SK-N-SH treated with all-trans-retinoic acid at 6 μM for 48 hours (cell line): ENCODE measurements at regions not wholly inside any gene's neighbourhood (a gene's known extent, or its start where the extent isn't known, plus 50 kb on each side); places are given as distances from the start of the nearest gene placed in this dataset.

Experiments used
- ARNTL ChIP-seq: fragments of 450-650 bp; formaldehyde crosslinking; IDR thresholded peaks from 2 replicates; pipeline ENCODE4 v1.5.0; 2020; ENCODE audit warnings: low read depth, mild to moderate bottlenecking, moderate library complexity, borderline replicate concordance
- OSR1 ChIP-seq: fragments of 250-450 bp; sonication (Bioruptor Pico); IDR thresholded peaks from 2 replicates; pipeline ENCODE4 v1.8.0; 2022; ENCODE audit warnings: moderate library complexity, mild to moderate bottlenecking, inconsistent platforms
- SNAI2 ChIP-seq: fragments of 250-450 bp; sonication (Bioruptor Pico); IDR thresholded peaks from 2 replicates; pipeline ENCODE4 v1.5.0; 2020; ENCODE audit warnings: mild to moderate bottlenecking, moderate library complexity
- TOX ChIP-seq: fragments of 250-450 bp; sonication (Bioruptor Pico); IDR thresholded peaks from 2 replicates; pipeline ENCODE4 v1.8.0; 2021; ENCODE audit warnings: mild to moderate bottlenecking, moderate library complexity, borderline replicate concordance
- ZC3H10 ChIP-seq: fragments of 250-450 bp; sonication (Bioruptor Pico); IDR thresholded peaks from 2 replicates; pipeline ENCODE4 v1.5.1; 2021; ENCODE audit warnings: mild to moderate bottlenecking, moderate library complexity
- ZFP3 ChIP-seq: fragments of 250-450 bp; sonication (Bioruptor Pico); IDR thresholded peaks from 2 replicates; pipeline ENCODE4 v1.5.0; 2020; ENCODE audit warnings: mild to moderate bottlenecking, moderate library complexity
- ZFP30 ChIP-seq: fragments of 450-650 bp; formaldehyde crosslinking; IDR thresholded peaks from 2 replicates; pipeline ENCODE4 v1.5.0; 2022; ENCODE audit warnings: mild to moderate bottlenecking, moderate library complexity
- ZNF70 ChIP-seq: fragments of 450-650 bp; formaldehyde crosslinking; IDR thresholded peaks from 2 replicates; pipeline ENCODE4 v1.5.0; 2020; ENCODE audit warnings: mild to moderate bottlenecking, moderate library complexity
- ZNF8 ChIP-seq: fragments of 450-650 bp; formaldehyde crosslinking; IDR thresholded peaks from 2 replicates; pipeline ENCODE4 v1.5.0; 2020; ENCODE audit warnings: mild to moderate bottlenecking, moderate library complexity
- TF ChIP-seq, protein P1 (sequence below): fragments of 250-450 bp; sonication (Bioruptor Pico); IDR thresholded peaks from 2 replicates; pipeline ENCODE4 v1.5.1; 2020; ENCODE audit warnings: low read depth, mild to moderate bottlenecking, moderate library complexity
- TF ChIP-seq, protein P2 (sequence below): fragments of 250-450 bp; sonication (Bioruptor Pico); IDR thresholded peaks from 2 replicates; pipeline ENCODE4 v1.5.1; 2021; ENCODE audit warnings: mild to moderate bottlenecking, moderate library complexity
- TF ChIP-seq, protein P3 (sequence below): fragments of 250-450 bp; sonication (Bioruptor Pico); IDR thresholded peaks from 2 replicates; pipeline ENCODE4 v1.8.0; 2020; ENCODE audit warnings: mild to moderate bottlenecking, moderate library complexity, borderline replicate concordance

DNA sequence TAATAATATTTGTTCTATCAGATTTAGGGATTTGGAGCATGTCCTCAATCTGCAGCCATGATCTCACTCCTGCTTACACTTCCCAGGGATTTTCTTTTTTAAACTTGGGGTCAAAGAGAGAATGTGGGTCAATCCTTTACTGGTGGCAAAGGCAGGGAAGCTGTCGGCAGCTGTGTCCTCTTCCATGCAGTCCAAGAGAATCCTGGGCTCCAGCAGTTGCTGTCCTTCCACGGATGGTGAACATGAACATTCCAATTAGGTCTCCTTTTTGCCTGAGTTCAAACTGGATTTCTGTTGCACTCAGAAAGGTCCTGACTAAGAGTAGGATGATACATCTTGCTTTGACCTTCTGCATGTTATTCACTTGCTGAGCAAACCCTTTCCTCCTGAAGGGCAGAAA lies 73.9 kb downstream of the ARL6IP4 start:
- TF ChIP-seq, protein P1, sequence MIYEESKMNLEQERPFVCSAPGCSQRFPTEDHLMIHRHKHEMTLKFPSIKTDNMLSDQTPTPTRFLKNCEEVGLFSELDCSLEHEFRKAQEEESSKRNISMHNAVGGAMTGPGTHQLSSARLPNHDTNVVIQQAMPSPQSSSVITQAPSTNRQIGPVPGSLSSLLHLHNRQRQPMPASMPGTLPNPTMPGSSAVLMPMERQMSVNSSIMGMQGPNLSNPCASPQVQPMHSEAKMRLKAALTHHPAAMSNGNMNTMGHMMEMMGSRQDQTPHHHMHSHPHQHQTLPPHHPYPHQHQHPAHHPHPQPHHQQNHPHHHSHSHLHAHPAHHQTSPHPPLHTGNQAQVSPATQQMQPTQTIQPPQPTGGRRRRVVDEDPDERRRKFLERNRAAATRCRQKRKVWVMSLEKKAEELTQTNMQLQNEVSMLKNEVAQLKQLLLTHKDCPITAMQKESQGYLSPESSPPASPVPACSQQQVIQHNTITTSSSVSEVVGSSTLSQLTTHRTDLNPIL, result no peak
- TF ChIP-seq ARNTL (CRISPR knock-in tag) (no peak), ZNF8 (CRISPR knock-in tag) (no peak), TOX (no peak), ZNF70 (CRISPR knock-in tag) (no peak), ZFP30 (CRISPR knock-in tag) (no peak), OSR1 (CRISPR knock-in tag) (no peak), ZFP3 (no peak), SNAI2 (CRISPR knock-in tag) (no peak), ZC3H10 (CRISPR knock-in tag) (no peak)
- TF ChIP-seq, protein P2, sequence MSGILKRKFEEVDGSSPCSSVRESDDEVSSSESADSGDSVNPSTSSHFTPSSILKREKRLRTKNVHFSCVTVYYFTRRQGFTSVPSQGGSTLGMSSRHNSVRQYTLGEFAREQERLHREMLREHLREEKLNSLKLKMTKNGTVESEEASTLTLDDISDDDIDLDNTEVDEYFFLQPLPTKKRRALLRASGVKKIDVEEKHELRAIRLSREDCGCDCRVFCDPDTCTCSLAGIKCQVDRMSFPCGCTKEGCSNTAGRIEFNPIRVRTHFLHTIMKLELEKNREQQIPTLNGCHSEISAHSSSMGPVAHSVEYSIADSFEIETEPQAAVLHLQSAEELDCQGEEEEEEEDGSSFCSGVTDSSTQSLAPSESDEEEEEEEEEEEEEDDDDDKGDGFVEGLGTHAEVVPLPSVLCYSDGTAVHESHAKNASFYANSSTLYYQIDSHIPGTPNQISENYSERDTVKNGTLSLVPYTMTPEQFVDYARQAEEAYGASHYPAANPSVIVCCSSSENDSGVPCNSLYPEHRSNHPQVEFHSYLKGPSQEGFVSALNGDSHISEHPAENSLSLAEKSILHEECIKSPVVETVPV, result no peak
- TF ChIP-seq, protein P3, sequence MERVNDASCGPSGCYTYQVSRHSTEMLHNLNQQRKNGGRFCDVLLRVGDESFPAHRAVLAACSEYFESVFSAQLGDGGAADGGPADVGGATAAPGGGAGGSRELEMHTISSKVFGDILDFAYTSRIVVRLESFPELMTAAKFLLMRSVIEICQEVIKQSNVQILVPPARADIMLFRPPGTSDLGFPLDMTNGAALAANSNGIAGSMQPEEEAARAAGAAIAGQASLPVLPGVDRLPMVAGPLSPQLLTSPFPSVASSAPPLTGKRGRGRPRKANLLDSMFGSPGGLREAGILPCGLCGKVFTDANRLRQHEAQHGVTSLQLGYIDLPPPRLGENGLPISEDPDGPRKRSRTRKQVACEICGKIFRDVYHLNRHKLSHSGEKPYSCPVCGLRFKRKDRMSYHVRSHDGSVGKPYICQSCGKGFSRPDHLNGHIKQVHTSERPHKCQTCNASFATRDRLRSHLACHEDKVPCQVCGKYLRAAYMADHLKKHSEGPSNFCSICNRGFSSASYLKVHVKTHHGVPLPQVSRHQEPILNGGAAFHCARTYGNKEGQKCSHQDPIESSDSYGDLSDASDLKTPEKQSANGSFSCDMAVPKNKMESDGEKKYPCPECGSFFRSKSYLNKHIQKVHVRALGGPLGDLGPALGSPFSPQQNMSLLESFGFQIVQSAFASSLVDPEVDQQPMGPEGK (CRISPR knock-in tag), result no peak
